Left ventricle myocardium inferior (tissue), 1 donor: ENCODE measurements at regions not wholly inside any gene's neighbourhood (a gene's known extent, or its start where the extent isn't known, plus 50 kb on each side); places are given as distances from the start of the nearest gene placed in this dataset.

Experiments used
- DNase-seq: peaks from one replicate; pipeline ENCODE4 v3.0.0-alpha.2; 2020
- H3K27ac ChIP-seq: fragments of 200-600 bp; replicated peaks from 2 replicates; pipeline ENCODE4 v1.8.0; 2021
- H3K27me3 ChIP-seq: fragments of 200-600 bp; 2 replicates; pipeline ENCODE4 v1.8.0; 2021; ENCODE audit warnings: low read depth
- H3K36me3 ChIP-seq: fragments of 200-600 bp; 2 replicates; pipeline ENCODE4 v1.8.0; 2021
- H3K4me1 ChIP-seq: fragments of 200-600 bp; 2 replicates; pipeline ENCODE4 v1.8.0; 2021
- H3K4me3 ChIP-seq: fragments of 200-600 bp; 2 replicates; pipeline ENCODE4 v1.8.0; 2021; ENCODE audit warnings: mild to moderate bottlenecking, moderate library complexity
- H3K9me3 ChIP-seq: fragments of 200-600 bp; replicated peaks from 2 replicates; pipeline ENCODE4 v1.8.0; 2021
- CTCF ChIP-seq: fragments of 200-600 bp; IDR thresholded peaks from 2 replicates; pipeline ENCODE4 v1.8.0; 2021; ENCODE audit warnings: antibody characterized with exemption, mild to moderate bottlenecking, borderline replicate concordance
- intact Hi-C: fragments of 100-400 bp; cut with micrococcal nuclease; formaldehyde crosslinking; loops from one replicate; pipeline ENCODE4 v1.11.0; 2022
- donor health status: DM: no; HTN: yes; CAD: no; lungs with severe emphysema.

- intact Hi-C loops, result no loop called here
- no peak overlapping the region for H3K4me3 ChIP-seq
- H3K27me3 ChIP-seq, result no peaks in the 10 kb centered on the region
- no peaks in the 10 kb centered on the region for H3K9me3 ChIP-seq
- no peaks in the 10 kb centered on the region for H3K4me1 ChIP-seq
- TF ChIP-seq CTCF, result no peak
- no peak overlapping the region for H3K27ac ChIP-seq
- no peaks in the 10 kb centered on the region for H3K36me3 ChIP-seq
- no peak for DNase-seq
Measured at GRCh38 chr18:67081482-67082211, 434.9 kb downstream of the DSEL start.

- H3K4me3 ChIP-seq, result no peak overlapping the region
Measured at GRCh38 chr18:67080601-67081000, 435.9 kb downstream of the DSEL start.

GRCh38 chr18:67074309-67074708 is 442.2 kb downstream of the DSEL start:
- DNase-seq, result no peak
- Histone ChIP-seq H3K4me3 (no peak overlapping the region), H3K9me3 (no peaks in the 10 kb centered on the region), H3K27ac (no peak overlapping the region), H3K27me3 (no peaks in the 10 kb centered on the region), H3K4me1 (no peaks in the 10 kb centered on the region), H3K36me3 (no peaks in the 10 kb centered on the region)
- intact Hi-C loops, result no loop called here
- no peak for TF ChIP-seq CTCF

More at GRCh38 chr18:67080601-67081000, 435.9 kb downstream of the DSEL start:
- H3K4me1 ChIP-seq, result no peaks in the 10 kb centered on the region
- no peaks in the 10 kb centered on the region for H3K27me3 ChIP-seq
- H3K36me3 ChIP-seq, result no peaks in the 10 kb centered on the region
- TF ChIP-seq CTCF, result no peak
- DNase-seq, result no peak
- H3K27ac ChIP-seq, result no peak overlapping the region
- no peaks in the 10 kb centered on the region for H3K9me3 ChIP-seq
- intact Hi-C loops, result no loop called here

- Histone ChIP-seq H3K27ac (no peak overlapping the region), H3K4me1 (no peaks in the 10 kb centered on the region), H3K4me3 (no peak overlapping the region), H3K36me3 (no peaks in the 10 kb centered on the region), H3K9me3 (no peaks in the 10 kb centered on the region), H3K27me3 (no peaks in the 10 kb centered on the region)
- TF ChIP-seq CTCF, result no peak
- no peak for DNase-seq
- intact Hi-C loops, result no loop called here
Measured at GRCh38 chr18:67072791-67073190, 443.7 kb downstream of the DSEL start.

- H3K36me3 ChIP-seq, result no peaks in the 10 kb centered on the region
- no peak for TF ChIP-seq CTCF
- H3K4me3 ChIP-seq, result no peak overlapping the region
- no peak overlapping the region for H3K27ac ChIP-seq
- no peaks in the 10 kb centered on the region for H3K27me3 ChIP-seq
- peaks cover 11% of the 10 kb centered on the region for H3K9me3 ChIP-seq
- no peak for DNase-seq
- intact Hi-C loops, result no loop called here
- H3K4me1 ChIP-seq, result no peaks in the 10 kb centered on the region
Measured at GRCh38 chr18:67068608-67069007, 447.9 kb downstream of the DSEL start.
